Astrocyte of the spinal cord (primary cell): ENCODE measurements at regions not wholly inside any gene's neighbourhood (a gene's known extent, or its start where the extent isn't known, plus 50 kb on each side); places are given as distances from the start of the nearest gene placed in this dataset.

Experiments used
- DNase-seq: peaks from one replicate; pipeline ENCODE4 v3.0.0; 2011; ENCODE audit warnings: low read depth, low spot score
- H3K4me3 ChIP-seq: 2 replicates; pipeline ENCODE4 v1.5.1; 2011; ENCODE audit warnings: low read depth, mild to moderate bottlenecking, low read length, moderate library complexity
- in situ Hi-C: cut with HindIII; loops from 2 replicates; pipeline ENCODE4 v1.10.0; 2017; ENCODE audit warnings: low sequenced_read_pairs
- TF ChIP-seq, protein P1 (sequence below): IDR thresholded peaks from 2 replicates; pipeline ENCODE4 v1.5.1; 2012; ENCODE audit warnings: low read depth, mild to moderate bottlenecking, low read length, inconsistent platforms

DNA sequence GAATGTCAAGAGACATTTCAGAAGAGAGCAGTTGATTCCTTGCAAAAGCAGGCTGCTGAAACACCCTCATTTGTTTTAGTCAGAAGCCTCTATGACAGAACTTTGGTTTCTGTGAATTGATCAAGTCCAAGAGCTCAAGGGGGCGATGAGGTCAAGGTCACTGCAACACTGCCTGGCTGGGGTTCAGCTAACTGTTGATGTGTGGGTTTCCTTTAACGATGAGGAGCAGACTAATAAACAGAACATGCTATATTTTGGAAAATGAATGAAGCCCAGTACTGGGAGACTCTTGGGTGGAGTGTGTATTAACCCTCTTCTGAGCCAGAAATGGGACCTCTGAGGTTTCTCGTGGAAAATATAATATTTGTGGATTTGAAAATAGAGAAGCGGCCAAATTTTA lies 109.3 kb downstream of the ZC3H11B start:
- in situ Hi-C loops = no loop called here
- TF ChIP-seq, protein P1, sequence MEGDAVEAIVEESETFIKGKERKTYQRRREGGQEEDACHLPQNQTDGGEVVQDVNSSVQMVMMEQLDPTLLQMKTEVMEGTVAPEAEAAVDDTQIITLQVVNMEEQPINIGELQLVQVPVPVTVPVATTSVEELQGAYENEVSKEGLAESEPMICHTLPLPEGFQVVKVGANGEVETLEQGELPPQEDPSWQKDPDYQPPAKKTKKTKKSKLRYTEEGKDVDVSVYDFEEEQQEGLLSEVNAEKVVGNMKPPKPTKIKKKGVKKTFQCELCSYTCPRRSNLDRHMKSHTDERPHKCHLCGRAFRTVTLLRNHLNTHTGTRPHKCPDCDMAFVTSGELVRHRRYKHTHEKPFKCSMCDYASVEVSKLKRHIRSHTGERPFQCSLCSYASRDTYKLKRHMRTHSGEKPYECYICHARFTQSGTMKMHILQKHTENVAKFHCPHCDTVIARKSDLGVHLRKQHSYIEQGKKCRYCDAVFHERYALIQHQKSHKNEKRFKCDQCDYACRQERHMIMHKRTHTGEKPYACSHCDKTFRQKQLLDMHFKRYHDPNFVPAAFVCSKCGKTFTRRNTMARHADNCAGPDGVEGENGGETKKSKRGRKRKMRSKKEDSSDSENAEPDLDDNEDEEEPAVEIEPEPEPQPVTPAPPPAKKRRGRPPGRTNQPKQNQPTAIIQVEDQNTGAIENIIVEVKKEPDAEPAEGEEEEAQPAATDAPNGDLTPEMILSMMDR = no peak

DNA sequence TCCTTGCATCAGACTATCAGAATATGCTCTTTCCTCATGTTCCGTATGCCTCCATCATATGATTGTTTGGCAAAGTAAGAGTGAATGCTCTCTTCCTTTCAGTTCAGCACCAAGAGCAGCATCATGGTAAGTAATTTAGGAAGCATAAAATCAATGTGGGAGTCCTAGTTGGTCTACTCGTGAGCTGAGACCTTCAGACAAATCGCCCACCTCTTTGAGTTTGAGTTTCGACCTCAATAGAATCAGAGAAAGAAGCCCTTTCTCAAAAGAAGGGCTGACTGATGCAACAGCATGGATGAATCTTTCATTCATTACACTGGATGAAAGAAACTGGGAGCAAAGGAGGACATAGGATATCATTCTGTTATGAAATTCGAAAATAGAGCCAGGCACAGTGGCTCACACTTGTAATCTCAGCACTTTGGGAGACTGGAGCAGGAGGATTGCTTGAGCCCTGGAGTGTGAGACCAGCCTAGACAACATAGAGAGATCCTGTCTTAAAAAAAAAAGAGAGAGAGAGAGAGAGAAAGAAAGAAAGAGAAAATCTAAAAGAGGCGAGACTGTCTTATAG lies 112.5 kb downstream of the ZC3H11B start:
- in situ Hi-C loops = no loop called here
- no peak for DNase-seq
- H3K4me3 ChIP-seq = no peak overlapping the region
- TF ChIP-seq, protein P1 = no peak

More for the DNA sequence above, 109.3 kb downstream of the ZC3H11B start:
- no peak overlapping the region for H3K4me3 ChIP-seq
- no peak for DNase-seq

DNA sequence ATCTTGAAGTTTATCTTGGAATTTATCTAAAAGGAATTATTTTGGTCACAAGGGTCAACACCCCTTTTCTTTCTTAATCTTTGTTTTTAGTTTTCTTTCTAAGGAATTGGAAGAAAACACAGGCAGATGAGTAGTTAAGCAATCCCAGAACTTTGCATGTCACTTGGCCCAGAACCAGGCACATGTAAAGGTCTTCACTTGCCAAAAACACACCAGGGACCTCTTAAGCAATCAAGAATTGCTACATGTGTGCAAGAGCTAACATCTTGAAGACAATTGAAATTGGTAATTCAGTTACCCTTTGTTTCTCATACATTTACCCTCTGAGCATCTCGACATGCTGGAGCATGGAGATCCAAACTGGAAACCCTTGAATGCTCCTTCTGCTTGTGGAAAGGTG lies 114.2 kb downstream of the ZC3H11B start:
- DNase-seq = no peak

DNA sequence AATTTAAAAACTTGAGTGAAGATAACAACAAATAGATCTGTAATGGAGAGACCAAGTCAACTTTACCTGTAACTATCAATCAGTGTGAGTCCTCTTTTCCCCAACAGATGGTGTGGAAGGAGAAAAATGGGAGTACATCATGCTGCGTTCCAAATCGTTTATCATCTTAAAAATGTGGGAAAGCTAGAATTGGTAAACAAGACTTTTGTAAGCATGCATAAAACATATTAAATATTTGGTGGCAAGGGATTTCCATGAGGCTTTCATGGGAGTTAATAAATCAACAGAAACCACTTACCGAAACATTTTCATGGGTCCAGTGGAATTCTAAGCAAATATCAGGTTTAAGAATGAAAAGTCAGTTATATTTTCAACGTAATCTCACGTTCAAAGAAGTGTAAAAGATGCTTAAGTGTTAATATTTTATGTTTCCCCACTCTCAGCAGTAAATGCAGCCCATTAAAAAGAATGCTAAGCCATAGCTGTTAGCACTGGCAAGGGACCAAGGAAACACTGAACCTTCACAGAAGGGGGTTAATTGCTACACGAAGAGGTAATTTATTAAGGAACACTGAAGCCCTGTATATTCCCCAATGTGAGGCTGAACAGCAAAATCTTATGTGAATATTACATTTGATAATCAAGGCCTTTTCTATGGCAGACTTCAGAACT lies 117.0 kb downstream of the ZC3H11B start:
- TF ChIP-seq, protein P1 = no peak
- H3K4me3 ChIP-seq = no peak overlapping the region
- in situ Hi-C loops = no loop called here
- no peak for DNase-seq

More for the DNA sequence above, 114.2 kb downstream of the ZC3H11B start:
- TF ChIP-seq, protein P1 = no peak
- no peak overlapping the region for H3K4me3 ChIP-seq
- in situ Hi-C loops = no loop called here

DNA sequence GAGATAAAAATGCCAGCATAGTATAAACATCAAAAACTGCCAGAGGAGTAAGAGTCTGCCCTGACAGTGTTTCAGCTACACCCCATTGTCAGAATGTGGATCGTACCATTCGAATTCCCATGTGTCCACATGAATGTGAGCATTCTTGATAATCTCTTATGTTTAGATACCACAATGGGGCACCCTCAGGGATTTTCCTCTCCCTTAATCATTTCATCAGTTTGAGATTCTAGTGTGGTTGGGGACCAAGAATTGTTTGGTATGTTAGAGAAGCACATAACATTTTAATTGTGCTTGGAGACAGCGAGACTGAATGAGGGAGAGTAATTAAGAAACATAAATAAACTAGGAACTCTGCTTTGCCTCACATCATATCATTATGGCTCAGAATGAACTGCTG lies 120.2 kb downstream of the ZC3H11B start:
- in situ Hi-C loops = no loop called here
- no peak for DNase-seq
- TF ChIP-seq, protein P1 = no peak
- no peak overlapping the region for H3K4me3 ChIP-seq

DNA sequence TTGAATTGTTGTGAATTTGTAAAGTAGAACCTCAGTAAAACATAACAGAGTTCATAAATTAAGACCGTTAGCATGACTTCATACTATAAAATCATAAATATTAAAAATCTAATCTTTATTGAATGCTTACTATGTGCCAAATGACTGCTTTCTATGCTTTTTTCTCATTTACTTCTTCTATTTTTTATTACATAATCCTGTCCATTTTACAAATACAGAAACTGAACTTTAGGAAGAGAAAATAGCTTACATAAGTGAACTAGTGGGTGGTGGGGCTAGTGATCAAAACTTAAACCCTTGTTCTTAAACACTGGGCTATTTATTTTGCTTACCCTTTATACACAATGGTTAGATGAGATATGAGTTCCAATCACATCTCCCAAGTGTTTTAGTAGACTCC lies 122.3 kb downstream of the ZC3H11B start:
- TF ChIP-seq, protein P1 = no peak
- in situ Hi-C loops = no loop called here
- no peak overlapping the region for H3K4me3 ChIP-seq
- no peak for DNase-seq
